OCI-LY7 (cell line): ENCODE measurements at regions not wholly inside any gene's neighbourhood (a gene's known extent, or its start where the extent isn't known, plus 50 kb on each side); places are given as distances from the start of the nearest gene placed in this dataset.

ENCODE experiments used
- BruUV-seq: library from RNA; stranded (reverse); fragments of 400-500 nt; replicated peaks from 2 replicates; lab custom pipeline; 2021; lab: Mats Ljungman, UMichigan
- CTCF ChIA-PET: fragments of 300-600 bp; sonication (Branson Sonifier 250); formaldehyde crosslinking; loops from one replicate; lab custom pipeline; 2022; ENCODE audit warnings: antibody characterized with exemption; ENCODE audit not compliant: unreplicated experiment; lab: Charles Lee
- POLR2A ChIA-PET: fragments of 300-600 bp; sonication (Branson Sonifier 250); formaldehyde crosslinking; loops from one replicate; lab custom pipeline; 2022; ENCODE audit warnings: antibody characterized with exemption; lab: Charles Lee
- DNase-seq: peaks from one replicate; pipeline ENCODE4 v3.0.0-alpha.2; 2015; ENCODE audit warnings: low spot score
- H2AFZ ChIP-seq: fragments of 200-600 bp; sonication (generic), shearing (Covaris generic); 2 replicates; pipeline ENCODE4 v1.6.1; 2014; ENCODE audit warnings: mild to moderate bottlenecking, antibody characterized with exemption, low read length, moderate library complexity
- H3K27ac ChIP-seq: fragments of 200-600 bp; sonication (generic); 2 replicates; pipeline ENCODE4 v1.5.1; 2014; ENCODE audit warnings: mixed run types, low read depth, mild to moderate bottlenecking, moderate library complexity, low read length, inconsistent platforms; ENCODE audit not compliant: poor library complexity, severe bottlenecking
- H3K36me3 ChIP-seq: fragments of 200-600 bp; sonication (generic); 2 replicates; pipeline ENCODE4 v1.6.1; 2014; ENCODE audit warnings: mild to moderate bottlenecking, antibody characterized with exemption, low read length, moderate library complexity, mixed read lengths; ENCODE audit not compliant: insufficient read depth
- H3K4me1 ChIP-seq: fragments of 200-600 bp; sonication (generic); 2 replicates; pipeline ENCODE4 v1.5.1; 2014; ENCODE audit warnings: mild to moderate bottlenecking, low read length; ENCODE audit not compliant: insufficient read depth, poor library complexity, severe bottlenecking
- H3K4me2 ChIP-seq: fragments of 200-600 bp; sonication (generic); 2 replicates; pipeline ENCODE4 v1.6.1; 2014; ENCODE audit warnings: mild to moderate bottlenecking, low read length
- H3K4me3 ChIP-seq: fragments of 200-600 bp; sonication (generic); 2 replicates; pipeline ENCODE4 v1.5.1; 2014; ENCODE audit warnings: mild to moderate bottlenecking, low read depth, low read length; ENCODE audit not compliant: poor library complexity, severe bottlenecking
- H3K79me2 ChIP-seq: fragments of 200-600 bp; sonication (generic); 2 replicates; pipeline ENCODE4 v1.6.1; 2016; ENCODE audit warnings: low read depth, mild to moderate bottlenecking, low read length, moderate library complexity, mixed read lengths; ENCODE audit not compliant: insufficient read depth
- H3K9me2 ChIP-seq: fragments of 200-600 bp; sonication (generic); 2 replicates; pipeline ENCODE4 v1.6.1; 2016; ENCODE audit warnings: mild to moderate bottlenecking, low read length, mixed read lengths; ENCODE audit not compliant: insufficient read depth
- H3K9me3 ChIP-seq: fragments of 200-600 bp; sonication (generic); 2 replicates; pipeline ENCODE4 v1.6.1; 2014; ENCODE audit warnings: mild to moderate bottlenecking, mixed run types, low read length, mixed read lengths
- H4K20me1 ChIP-seq: fragments of 200-600 bp; sonication (generic); 2 replicates; pipeline ENCODE4 v1.6.1; 2014; ENCODE audit warnings: mild to moderate bottlenecking, antibody characterized with exemption, low read length, moderate library complexity, mixed read lengths; ENCODE audit not compliant: insufficient read depth
- CTCF ChIP-seq: fragments of 200-600 bp; sonication (generic); conservative IDR thresholded peaks from 2 replicates; pipeline ENCODE4 v1.5.1; 2014; ENCODE audit warnings: mild to moderate bottlenecking, antibody characterized with exemption, low read length, moderate library complexity, mixed read lengths
- EZH2phosphoT487 ChIP-seq: fragments of 200-600 bp; sonication (generic); IDR thresholded peaks from 2 replicates; pipeline ENCODE4 v1.6.1; 2018; ENCODE audit warnings: low read depth, borderline replicate concordance, mild to moderate bottlenecking, mixed run types, antibody characterized with exemption, low read length, moderate library complexity, mixed read lengths
- intact Hi-C: fragments of 100-400 bp; cut with micrococcal nuclease; formaldehyde crosslinking; loops from one replicate; pipeline ENCODE4 v1.10.0; 2022; ENCODE audit not compliant: unreplicated experiment

GRCh38 chr11:57069942-57070341 lies 81.2 kb downstream of the OR5AK2 start:
- no peaks in the 10 kb centered on the region for H3K9me2 ChIP-seq
- no peak overlapping the region for H3K27ac ChIP-seq
- H4K20me1 ChIP-seq: no peaks in the 10 kb centered on the region
- H3K4me2 ChIP-seq: no peak overlapping the region
- no peaks in the 10 kb centered on the region for H3K4me1 ChIP-seq
- no peak overlapping the region for H3K4me3 ChIP-seq
- intact Hi-C loops: no loop called here
- CTCF ChIA-PET: no interaction called here
- no peak for DNase-seq
- H3K9me3 ChIP-seq: no peaks in the 10 kb centered on the region
- no peaks in the 10 kb centered on the region for H3K79me2 ChIP-seq
- BruUV-seq: no TSS peak
- POLR2A ChIA-PET: interaction anchor here (0.8 kb wide), 1 partner anchor 19 kb away, joined by 4 read pairs; no protein-coding TSS in a partner anchor
- no peaks in the 10 kb centered on the region for H3K36me3 ChIP-seq
- TF ChIP-seq EZH2phosphoT487: no peak
- no peak for TF ChIP-seq CTCF
- no peak overlapping the region for H2AFZ ChIP-seq

- H3K36me3 ChIP-seq: no peaks in the 10 kb centered on the region
- ChIA-PET CTCF (no interaction called here), POLR2A (no interaction called here)
- H3K27ac ChIP-seq: no peak overlapping the region
- no peaks in the 10 kb centered on the region for H3K4me1 ChIP-seq
- no peak for TF ChIP-seq EZH2phosphoT487
- TF ChIP-seq CTCF: no peak
- no peaks in the 10 kb centered on the region for H3K9me2 ChIP-seq
- intact Hi-C loops: no loop called here
- BruUV-seq: no TSS peak
- no peak overlapping the region for H3K4me3 ChIP-seq
- no peaks in the 10 kb centered on the region for H3K9me3 ChIP-seq
- no peak for DNase-seq
- H4K20me1 ChIP-seq: no peaks in the 10 kb centered on the region
- H3K79me2 ChIP-seq: no peaks in the 10 kb centered on the region
- no peak overlapping the region for H3K4me2 ChIP-seq
- no peak overlapping the region for H2AFZ ChIP-seq
Observed at GRCh38 chr11:57071829-57072228, 83.1 kb downstream of the OR5AK2 start.

- Histone ChIP-seq H3K4me2 (no peak overlapping the region), H3K9me3 (no peaks in the 10 kb centered on the region), H2AFZ (no peak overlapping the region), H3K36me3 (no peaks in the 10 kb centered on the region), H3K9me2 (no peaks in the 10 kb centered on the region), H4K20me1 (no peaks in the 10 kb centered on the region), H3K4me1 (no peaks in the 10 kb centered on the region), H3K27ac (no peak overlapping the region), H3K4me3 (no peak overlapping the region), H3K79me2 (no peaks in the 10 kb centered on the region)
- DNase-seq: no peak
- TF ChIP-seq EZH2phosphoT487 (no peak), CTCF (no peak)
- ChIA-PET POLR2A (interaction anchor here (0.5 kb wide), 1 partner anchor 371 kb away, joined by 3 read pairs; no protein-coding TSS in a partner anchor), CTCF (no interaction called here)
- BruUV-seq: no TSS peak
- intact Hi-C loops: no loop called here
Observed at GRCh38 chr11:57072640-57073039, 83.9 kb downstream of the OR5AK2 start.
